Mucosa of descending colon (tissue), 3 donors: ENCODE measurements at regions not wholly inside any gene's neighbourhood (a gene's known extent, or its start where the extent isn't known, plus 50 kb on each side); places are given as distances from the start of the nearest gene placed in this dataset.

Source experiments
- ATAC-seq: fragments of 200-7000 bp; cut with Tn5 transposase; one replicate; pipeline ENCODE4 v1.9.1; 2020; ENCODE audit warnings: mild to moderate bottlenecking, moderate library complexity
- DNase-seq, 3 donors: peaks; one replicate each; pipeline ENCODE4 v3.0.0-alpha.2; 2020
- H3K36me3 ChIP-seq: fragments of 200-600 bp; one replicate; pipeline ENCODE4 v1.8.0; 2021; ENCODE audit warnings: low read depth, mild to moderate bottlenecking
- H3K4me1 ChIP-seq: fragments of 200-600 bp; one replicate; pipeline ENCODE4 v1.8.0; 2021; ENCODE audit warnings: low read depth, mild to moderate bottlenecking
- H3K4me3 ChIP-seq: fragments of 200-600 bp; one replicate; pipeline ENCODE4 v1.8.0; 2021; ENCODE audit warnings: mild to moderate bottlenecking
- H3K9me3 ChIP-seq: fragments of 200-600 bp; one replicate; pipeline ENCODE4 v1.8.0; 2021; ENCODE audit warnings: mild to moderate bottlenecking
- CTCF ChIP-seq: fragments of 200-600 bp; IDR thresholded peaks from one replicate; pipeline ENCODE4 v1.8.0; 2022; ENCODE audit warnings: antibody characterized with exemption, mild to moderate bottlenecking
- intact Hi-C, 2 donors: fragments of 100-400 bp; cut with DNase I in 1 of 2; cut with micrococcal nuclease in 1 of 2; formaldehyde crosslinking; loops; one replicate each; pipeline versions ENCODE4 v1.11.0 to v1.11.1; 2022; cut with DNase I, micrococcal nuclease
- donor health status: DM: no; HTN: no; CAD: no; lungs with moderate emphysema.
- donor health status: DM: no; HTN: no; CAD: no.
- donor health status: DM: no; HTN: yes; CAD: no.

GRCh38 chrX:107574054-107574683 is 54.1 kb upstream of the PRPS1 start:
- Histone ChIP-seq H3K4me1 (no peaks in the 10 kb centered on the region), H3K36me3 (no peaks in the 10 kb centered on the region), H3K9me3 (no peaks in the 10 kb centered on the region), H3K4me3 (no peak overlapping the region)
- DNase-seq (no peak), ATAC-seq (peak; percentile 25)
- intact Hi-C loops = no loop called here
- TF ChIP-seq CTCF = no peak

GRCh38 chrX:107574711-107575110 is 53.6 kb upstream of the PRPS1 start:
- intact Hi-C loops = no loop called here
- ATAC-seq (no peak), DNase-seq (no peak)
- Histone ChIP-seq H3K36me3 (no peaks in the 10 kb centered on the region), H3K4me3 (no peak overlapping the region), H3K9me3 (no peaks in the 10 kb centered on the region), H3K4me1 (no peaks in the 10 kb centered on the region)
- TF ChIP-seq CTCF = no peak

GRCh38 chrX:107576392-107576791 is 51.9 kb upstream of the PRPS1 start:
- Histone ChIP-seq H3K4me1 (no peaks in the 10 kb centered on the region), H3K4me3 (no peak overlapping the region), H3K36me3 (no peaks in the 10 kb centered on the region), H3K9me3 (no peaks in the 10 kb centered on the region)
- intact Hi-C loops = no loop called here
- no peak for ATAC-seq
- no peak for DNase-seq
- no peak for TF ChIP-seq CTCF

GRCh38 chrX:107576841-107577240 is 51.5 kb upstream of the PRPS1 start:
- Histone ChIP-seq H3K4me1 (no peaks in the 10 kb centered on the region), H3K9me3 (no peaks in the 10 kb centered on the region), H3K36me3 (no peaks in the 10 kb centered on the region), H3K4me3 (no peak overlapping the region)
- ATAC-seq (no peak), DNase-seq (no peak)
- TF ChIP-seq CTCF = no peak
- intact Hi-C loops = no loop called here

- Histone ChIP-seq H3K4me1 (no peaks in the 10 kb centered on the region), H3K4me3 (no peak overlapping the region), H3K9me3 (no peaks in the 10 kb centered on the region), H3K36me3 (no peaks in the 10 kb centered on the region)
- ATAC-seq (no peak), DNase-seq (no peak)
- TF ChIP-seq CTCF = no peak
- intact Hi-C loops = no loop called here
Measured at GRCh38 chrX:107577933-107578332, 50.4 kb upstream of the PRPS1 start.
